GM06990 (cell line): ENCODE measurements at regions not wholly inside any gene's neighbourhood (a gene's known extent, or its start where the extent isn't known, plus 50 kb on each side); places are given as distances from the start of the nearest gene placed in this dataset.

ENCODE experiments used
- DNase-seq: peaks from one replicate; pipeline ENCODE4 v3.0.0-alpha.2; 2011; ENCODE audit not compliant: insufficient read length; ENCODE audit errors: extremely low read depth
- H3K27me3 ChIP-seq: replicated peaks from 2 replicates; pipeline ENCODE4 v1.6.0; 2011; ENCODE audit warnings: low read length; ENCODE audit not compliant: control insufficient read depth, insufficient read depth
- H3K36me3 ChIP-seq: 2 replicates; pipeline ENCODE4 v1.5.1; 2011; ENCODE audit warnings: low read length; ENCODE audit not compliant: control insufficient read depth, insufficient read depth
- H3K4me3 ChIP-seq: replicated peaks from 2 replicates; pipeline ENCODE4 v1.5.1; 2011; ENCODE audit warnings: low read depth, mild to moderate bottlenecking, control low read depth, low read length
- TF ChIP-seq, protein P1 (sequence below): IDR thresholded peaks from 2 replicates; pipeline ENCODE4 v1.5.1; 2011; ENCODE audit warnings: low read length, control low read depth, mild to moderate bottlenecking, inconsistent platforms; ENCODE audit not compliant: insufficient read depth, poor library complexity, severe bottlenecking

DNA sequence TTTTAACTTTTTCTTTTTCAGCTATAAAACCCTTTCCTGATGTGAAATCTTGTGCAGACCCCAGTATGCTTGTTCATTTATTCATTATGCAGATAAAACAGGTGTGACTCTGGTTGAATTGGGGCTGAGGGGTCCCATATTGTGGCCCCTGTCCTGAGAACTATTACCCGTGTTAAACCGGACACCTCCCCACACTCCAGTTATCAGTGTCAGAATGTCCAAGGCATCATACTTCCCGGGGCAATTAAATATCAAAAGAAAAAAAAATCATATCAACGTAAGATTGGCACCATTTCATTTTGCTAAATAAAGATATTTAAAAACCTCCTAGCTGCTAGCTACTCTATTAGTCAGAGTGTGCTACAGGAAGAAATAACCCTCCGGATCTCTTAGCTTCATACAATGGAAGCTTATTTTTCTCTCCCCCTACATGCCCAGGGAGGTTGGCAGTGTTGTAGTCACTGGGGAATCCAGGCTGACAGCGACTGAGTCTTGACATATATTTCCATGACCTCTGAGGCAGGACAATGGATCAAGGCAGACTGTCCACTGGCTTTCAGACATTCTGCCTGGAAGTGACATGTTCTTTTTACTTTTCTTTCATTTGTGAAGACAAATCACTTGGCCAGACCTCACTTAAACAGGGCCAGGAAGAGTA is 170.0 kb downstream of the SEC61B start:
- TF ChIP-seq, protein P1, sequence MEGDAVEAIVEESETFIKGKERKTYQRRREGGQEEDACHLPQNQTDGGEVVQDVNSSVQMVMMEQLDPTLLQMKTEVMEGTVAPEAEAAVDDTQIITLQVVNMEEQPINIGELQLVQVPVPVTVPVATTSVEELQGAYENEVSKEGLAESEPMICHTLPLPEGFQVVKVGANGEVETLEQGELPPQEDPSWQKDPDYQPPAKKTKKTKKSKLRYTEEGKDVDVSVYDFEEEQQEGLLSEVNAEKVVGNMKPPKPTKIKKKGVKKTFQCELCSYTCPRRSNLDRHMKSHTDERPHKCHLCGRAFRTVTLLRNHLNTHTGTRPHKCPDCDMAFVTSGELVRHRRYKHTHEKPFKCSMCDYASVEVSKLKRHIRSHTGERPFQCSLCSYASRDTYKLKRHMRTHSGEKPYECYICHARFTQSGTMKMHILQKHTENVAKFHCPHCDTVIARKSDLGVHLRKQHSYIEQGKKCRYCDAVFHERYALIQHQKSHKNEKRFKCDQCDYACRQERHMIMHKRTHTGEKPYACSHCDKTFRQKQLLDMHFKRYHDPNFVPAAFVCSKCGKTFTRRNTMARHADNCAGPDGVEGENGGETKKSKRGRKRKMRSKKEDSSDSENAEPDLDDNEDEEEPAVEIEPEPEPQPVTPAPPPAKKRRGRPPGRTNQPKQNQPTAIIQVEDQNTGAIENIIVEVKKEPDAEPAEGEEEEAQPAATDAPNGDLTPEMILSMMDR = no peak
- Histone ChIP-seq H3K36me3 (no peaks in the 10 kb centered on the region), H3K27me3 (no peaks in the 10 kb centered on the region), H3K4me3 (no peak overlapping the region)
- DNase-seq = no peak

DNA sequence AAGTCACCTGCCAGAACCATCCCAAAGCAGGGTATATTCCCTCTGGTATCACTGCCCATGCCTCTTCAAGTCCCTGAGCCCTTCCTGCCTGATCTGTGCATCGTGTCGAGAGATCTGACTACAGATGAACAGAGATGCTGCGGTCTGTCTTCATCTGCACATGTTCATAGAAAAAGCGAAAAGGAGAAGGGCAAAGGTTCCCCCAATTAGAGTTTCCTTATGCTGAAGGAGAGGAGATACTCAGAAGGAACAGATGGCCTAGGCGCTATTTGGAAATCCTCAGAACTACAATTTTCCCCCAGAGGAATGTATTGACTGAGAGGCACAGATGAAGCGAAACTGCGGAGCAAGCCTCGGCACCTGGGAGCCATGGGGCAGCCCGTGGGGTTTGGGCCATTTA is 170.9 kb downstream of the SEC61B start:
- TF ChIP-seq, protein P1 = no peak
- no peak for DNase-seq
- no peak overlapping the region for H3K4me3 ChIP-seq
- no peaks in the 10 kb centered on the region for H3K36me3 ChIP-seq
- no peaks in the 10 kb centered on the region for H3K27me3 ChIP-seq

DNA sequence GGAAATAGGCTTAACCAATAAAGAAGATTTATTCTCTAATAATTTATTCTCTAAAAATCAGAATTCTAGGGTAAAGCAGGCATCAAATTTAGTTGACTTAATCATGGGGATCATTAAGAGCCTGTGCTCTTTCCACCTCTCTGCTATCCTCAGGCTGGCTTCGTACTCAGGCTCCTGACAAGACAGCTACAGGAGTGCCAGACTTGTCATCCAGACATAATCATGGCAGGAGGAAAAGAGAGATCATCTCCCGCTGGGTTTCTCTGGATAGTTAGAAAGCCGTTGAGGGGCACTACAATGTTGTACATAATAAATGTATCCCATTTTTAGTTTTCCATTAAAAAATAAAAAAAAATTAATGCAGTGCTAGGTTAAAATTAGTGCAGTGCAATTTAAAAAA is 171.9 kb downstream of the SEC61B start:
- DNase-seq = no peak
- Histone ChIP-seq H3K4me3 (no peak overlapping the region), H3K36me3 (no peaks in the 10 kb centered on the region), H3K27me3 (no peaks in the 10 kb centered on the region)
- TF ChIP-seq, protein P1 = no peak

DNA sequence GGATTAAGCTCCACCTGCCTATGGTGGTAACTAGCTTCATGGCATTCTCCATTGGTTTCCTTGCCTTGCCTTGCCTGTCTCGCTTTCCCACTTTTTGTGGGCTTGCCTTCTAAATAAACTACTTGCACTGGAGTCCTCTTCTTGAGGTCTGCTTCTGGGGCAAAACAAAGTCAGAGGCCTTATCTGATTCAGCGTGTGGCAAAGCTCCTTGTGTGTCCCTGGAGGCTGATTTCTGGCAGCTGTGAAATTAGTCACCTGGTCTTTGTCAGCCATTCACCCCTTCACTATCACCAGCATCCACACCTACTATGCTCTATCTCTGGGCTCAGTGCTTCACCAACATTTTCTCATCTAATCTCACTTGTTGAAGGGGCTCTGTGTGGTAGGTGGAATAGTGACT is 176.2 kb downstream of the SEC61B start:
- Histone ChIP-seq H3K27me3 (no peaks in the 10 kb centered on the region), H3K36me3 (no peaks in the 10 kb centered on the region), H3K4me3 (no peak overlapping the region)
- no peak for DNase-seq
- TF ChIP-seq, protein P1 = no peak

DNA sequence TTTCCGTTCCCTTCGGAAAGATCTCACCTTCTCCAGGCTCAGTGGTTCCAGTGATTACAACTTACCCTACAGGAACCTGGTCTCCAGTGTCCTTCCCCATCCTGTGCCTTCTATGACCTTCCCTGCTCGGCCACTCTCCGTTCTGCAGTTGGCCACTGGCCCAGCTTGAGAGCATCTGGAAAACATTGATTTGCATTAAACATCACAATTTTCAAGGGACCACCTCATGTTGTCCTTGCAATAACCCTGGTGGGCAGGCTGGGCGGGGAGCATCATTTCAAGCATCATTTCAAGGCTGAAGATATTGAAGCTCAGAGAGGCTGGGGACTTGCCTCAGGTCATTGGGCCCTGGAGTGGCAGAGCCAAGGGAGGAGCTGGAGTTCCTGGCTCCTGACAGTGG is 177.4 kb downstream of the SEC61B start:
- H3K27me3 ChIP-seq = no peaks in the 10 kb centered on the region
- H3K4me3 ChIP-seq = no peak overlapping the region
- no peaks in the 10 kb centered on the region for H3K36me3 ChIP-seq
- no peak for DNase-seq
- TF ChIP-seq, protein P1 = no peak

DNA sequence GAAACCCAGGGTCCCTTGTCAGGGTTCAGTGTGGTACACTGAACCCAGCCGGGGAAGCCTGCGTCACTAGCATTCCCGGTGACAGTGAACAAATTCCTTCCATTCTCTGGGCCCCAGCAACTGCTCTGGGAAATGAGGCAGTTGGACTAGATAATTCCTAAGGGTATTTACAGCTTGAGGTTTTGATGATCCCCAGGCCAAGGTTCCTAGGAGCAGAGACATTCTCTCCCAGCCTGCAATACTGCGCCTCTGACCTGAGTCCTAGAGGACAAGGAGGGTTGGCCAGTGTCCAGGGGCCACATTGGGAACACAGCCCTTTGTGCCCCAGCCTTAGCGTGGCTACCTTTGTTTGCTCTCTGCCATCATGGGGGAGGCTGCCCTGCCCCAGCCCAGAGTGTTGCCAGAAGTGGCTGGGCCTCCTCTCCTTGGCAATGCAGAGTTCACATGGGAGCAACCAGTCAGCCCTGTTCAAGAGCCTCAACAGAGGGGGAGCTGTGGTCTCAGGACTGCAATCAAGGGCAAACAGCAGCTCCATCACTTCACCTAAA is 178.2 kb downstream of the SEC61B start:
- Histone ChIP-seq H3K4me3 (no peak overlapping the region), H3K27me3 (no peaks in the 10 kb centered on the region), H3K36me3 (no peaks in the 10 kb centered on the region)
- DNase-seq = no peak
- TF ChIP-seq, protein P1 = no peak
